Uterus (tissue), 2 donors: ENCODE measurements at regions not wholly inside any gene's neighbourhood (a gene's known extent, or its start where the extent isn't known, plus 50 kb on each side); places are given as distances from the start of the nearest gene placed in this dataset.

Experiments used
- CTCF ChIP-seq, 4 experiments: fragments of 200-600 bp in 2 of 4; fragments of 450-650 bp in 2 of 4; sonication (generic) in 2 of 4; IDR thresholded peaks; one replicate each; pipeline ENCODE4 v1.5.1; 2016 to 2019; ENCODE audit warnings: antibody characterized with exemption in 4 of 4, mild to moderate bottlenecking in 2 of 4, moderate library complexity in 1 of 4
- POLR2A ChIP-seq, 2 donors: fragments of 450-650 bp; IDR thresholded peaks; one replicate each; pipeline ENCODE4 v1.6.1; 2016; ENCODE audit warnings: antibody characterized with exemption in 2 of 2, mild to moderate bottlenecking in 1 of 2, moderate library complexity in 1 of 2

- TF ChIP-seq CTCF (IDR thresholded peaks at IDR 0.05) (no peak), POLR2A (IDR thresholded peaks at IDR 0.05) (no peak)
Measured at GRCh38 chr6:48186746-48187145, 75.7 kb upstream of the PTCHD4 start.
